GOT3 (cell line): ENCODE measurements at regions not wholly inside any gene's neighbourhood (a gene's known extent, or its start where the extent isn't known, plus 50 kb on each side); places are given as distances from the start of the nearest gene placed in this dataset.

Experiments used
- DNase-seq: peaks from one replicate; lab custom pipeline; 2025; ENCODE audit warnings: mixed read lengths; lab: John Stamatoyannopoulos, UW

DNA sequence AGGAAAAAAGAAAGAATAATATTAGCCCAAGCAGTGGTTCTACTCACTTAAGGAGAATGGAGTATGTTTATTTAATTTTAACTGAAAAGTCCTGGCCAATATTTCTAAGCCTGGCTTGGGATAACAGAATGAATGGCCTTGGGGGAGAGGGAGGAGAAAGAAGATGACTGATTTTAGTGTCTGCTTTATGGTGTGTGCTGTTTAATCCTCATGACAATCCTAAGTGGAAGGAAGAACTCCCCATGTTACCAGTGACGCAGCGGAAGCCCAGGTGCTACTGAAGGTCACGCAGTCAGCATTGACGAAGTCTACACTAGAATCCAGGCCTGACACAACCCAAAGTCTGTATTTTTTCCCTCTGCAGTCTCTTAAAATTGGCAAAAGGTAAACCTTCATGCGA is 50.5 kb downstream of the PALM2AKAP2 start:
- no peak for DNase-seq

- DNase-seq, result no peak
Measured at GRCh38 chr9:109831998-109832658, 52.1 kb downstream of the PALM2AKAP2 start.

DNA sequence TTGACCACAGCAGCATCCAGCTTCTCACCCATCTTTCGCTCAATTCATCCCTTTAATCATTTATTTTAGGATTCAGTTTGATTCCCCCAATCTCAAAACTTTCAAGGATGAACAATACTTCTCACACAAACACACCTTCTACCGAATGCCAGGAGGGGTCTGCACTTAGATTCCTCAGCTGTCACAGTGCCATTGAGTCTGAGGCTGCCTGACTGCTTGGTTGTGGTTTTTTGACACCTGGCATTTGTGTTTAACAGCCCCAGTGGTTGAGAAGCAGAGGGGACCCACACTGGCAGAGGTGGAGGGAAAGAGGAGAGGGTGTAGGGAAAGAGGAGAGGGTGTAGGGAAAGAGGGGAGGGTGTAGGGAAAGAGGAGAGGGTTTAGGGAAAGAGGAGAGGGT is 54.9 kb downstream of the PALM2AKAP2 start:
- no peak for DNase-seq

DNA sequence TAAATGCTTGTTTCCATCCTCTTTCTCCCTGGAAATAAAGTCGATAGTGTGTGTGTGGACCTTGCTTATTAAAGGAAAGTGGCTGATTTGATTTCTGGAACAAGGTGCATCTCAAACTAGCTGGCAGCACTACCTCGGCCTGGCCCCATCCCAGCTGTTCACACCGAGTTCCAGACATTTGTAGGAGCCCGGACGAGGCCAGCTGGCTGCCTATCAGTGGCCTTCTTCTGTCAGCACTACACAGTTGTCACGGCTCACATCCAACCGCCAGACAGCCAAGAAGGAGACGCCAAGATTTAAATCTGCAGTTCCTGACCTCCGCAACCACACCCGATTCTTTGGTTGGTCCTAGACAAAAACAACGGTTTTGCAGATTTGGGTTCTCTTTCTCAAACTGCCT is 63.6 kb downstream of the PALM2AKAP2 start:
- no peak for DNase-seq

DNA sequence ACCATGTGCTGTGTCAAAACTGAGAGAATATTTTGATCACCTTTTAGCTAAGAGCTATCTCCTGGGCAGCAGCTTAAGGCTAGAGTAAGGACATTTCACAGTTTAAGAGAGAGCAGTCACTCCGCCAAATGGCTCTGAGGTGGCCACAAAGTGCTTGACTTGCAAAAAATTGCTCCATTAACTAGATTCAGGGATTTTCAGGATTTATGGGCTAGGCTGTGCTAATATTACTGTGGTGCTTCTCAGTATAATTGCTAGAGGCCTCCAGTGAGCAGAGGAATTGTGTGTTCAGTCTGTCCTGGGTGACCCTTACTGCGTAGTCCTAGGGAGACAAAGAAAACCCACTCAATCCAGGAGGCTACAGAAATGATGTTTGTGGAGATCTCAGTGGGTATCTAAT is 65.2 kb downstream of the PALM2AKAP2 start:
- DNase-seq, result no peak

- no peak for DNase-seq
Measured at GRCh38 chr9:109846776-109847175, 66.8 kb downstream of the PALM2AKAP2 start.

DNA sequence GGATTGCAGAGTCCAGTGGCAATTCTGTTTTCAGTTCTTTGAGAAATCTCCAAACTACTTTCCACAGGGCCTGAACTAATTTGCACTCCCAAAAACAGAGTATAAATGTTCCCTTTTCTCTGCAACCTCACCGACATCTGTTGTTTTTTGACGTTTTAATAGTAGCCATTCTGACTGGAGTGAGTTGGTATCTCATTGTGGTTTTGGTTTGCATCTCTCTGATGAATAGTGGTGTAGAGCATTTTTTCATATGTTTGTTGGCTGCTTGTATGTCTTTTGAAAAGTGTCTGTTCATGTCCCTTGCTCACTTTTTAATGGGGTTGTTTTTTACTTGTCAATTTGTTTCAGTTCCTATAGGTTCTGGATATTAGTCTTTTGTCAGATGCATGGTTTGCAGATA is 72.6 kb downstream of the PALM2AKAP2 start:
- DNase-seq, result no peak

DNA sequence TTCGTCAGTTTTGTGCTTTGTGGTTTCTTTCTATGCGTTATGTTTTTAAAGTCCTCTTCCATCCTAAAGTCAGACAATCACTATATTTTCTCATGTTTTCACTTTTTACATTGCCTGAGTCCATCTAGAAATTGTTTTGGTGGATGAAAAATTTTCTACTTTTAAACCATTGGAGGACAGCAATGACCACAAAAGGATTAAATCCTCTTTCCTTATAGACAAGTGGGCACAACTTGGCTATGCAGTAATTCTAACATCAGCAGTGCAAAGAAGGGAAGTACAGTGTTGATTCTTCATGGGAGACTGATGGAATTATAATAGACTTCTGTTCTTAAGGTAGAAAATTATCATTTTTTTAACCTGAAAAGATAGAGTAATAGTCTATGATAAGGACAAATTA is 75.5 kb downstream of the PALM2AKAP2 start:
- DNase-seq, result no peak

DNA sequence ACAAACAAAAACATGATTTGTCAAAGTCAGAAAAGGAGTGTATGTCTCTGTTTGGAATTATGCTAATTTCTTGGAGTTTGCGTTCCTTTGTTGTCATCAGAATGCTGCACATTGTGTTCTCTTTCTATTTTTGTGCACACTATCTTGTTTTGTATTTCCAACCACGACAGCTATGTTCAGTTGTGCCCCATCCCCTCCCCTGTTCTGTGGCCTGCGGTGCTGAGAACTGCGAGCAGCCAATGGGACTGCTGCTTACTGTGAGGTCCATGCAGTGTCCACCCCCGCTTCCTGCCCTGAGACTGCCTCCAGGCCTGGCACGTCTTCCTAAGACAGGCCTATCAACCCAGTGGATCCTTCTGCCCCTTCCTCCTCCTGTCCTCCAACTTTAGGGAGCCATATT is 76.8 kb downstream of the PALM2AKAP2 start:
- DNase-seq, result no peak

DNA sequence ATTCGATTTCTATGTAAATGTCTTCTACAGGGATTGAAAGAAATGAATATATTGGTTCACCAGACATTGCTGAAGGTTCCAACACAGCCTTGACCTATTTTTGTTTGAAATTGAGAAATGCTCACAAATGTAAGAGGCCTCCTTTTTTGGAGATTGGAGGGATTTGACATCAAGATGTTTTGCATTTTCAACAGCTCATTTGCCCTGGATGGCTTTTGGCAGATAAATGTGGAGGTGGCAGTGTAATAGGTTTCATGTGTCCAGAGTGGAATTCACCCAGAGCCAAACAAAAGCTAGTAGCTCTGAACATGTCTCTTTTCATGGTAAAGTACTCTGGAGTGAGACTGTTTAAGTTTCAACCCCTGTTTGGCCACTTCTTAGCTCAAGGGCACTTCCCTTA is 77.3 kb downstream of the PALM2AKAP2 start:
- DNase-seq, result no peak

DNA sequence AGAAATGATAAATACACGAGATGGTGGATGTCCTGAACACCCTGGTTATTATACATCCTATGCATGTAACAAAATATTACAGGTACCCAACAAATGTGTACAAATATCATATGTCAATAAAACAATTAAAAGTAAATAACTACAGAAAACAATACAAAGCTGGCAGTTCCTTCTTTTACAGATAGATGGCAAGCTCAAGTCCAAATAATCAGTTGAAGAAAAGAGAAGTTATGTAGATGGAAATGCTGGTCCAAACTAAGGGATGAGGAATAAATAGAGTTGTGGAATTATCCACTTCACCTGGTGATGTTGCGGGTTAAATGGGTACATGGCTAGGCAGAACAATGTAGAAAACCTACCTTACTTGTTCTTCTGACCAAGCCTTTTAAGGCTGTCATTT is 79.4 kb downstream of the PALM2AKAP2 start:
- DNase-seq, result no peak

DNA sequence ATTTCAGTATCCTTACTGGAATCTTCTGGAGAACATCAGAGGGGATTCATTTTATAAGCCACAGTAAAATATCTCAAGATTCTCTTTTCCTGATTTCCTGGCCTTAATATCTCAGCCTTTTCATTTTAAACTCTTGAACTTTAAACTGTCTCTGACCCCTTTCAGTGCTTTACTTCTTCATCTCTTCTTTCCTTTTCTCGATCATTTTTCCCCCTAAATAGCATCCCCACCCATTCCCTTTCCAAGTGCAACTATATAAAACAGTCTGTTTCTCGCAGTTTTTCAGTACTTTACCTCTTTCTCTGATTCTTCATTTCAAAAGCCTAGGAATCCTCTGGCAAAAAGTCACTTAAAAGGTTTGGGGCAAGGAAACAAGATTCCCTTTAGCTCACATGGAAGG is 80.5 kb downstream of the PALM2AKAP2 start:
- DNase-seq, result no peak

GRCh38 chr9:109861499-109861898 is 81.5 kb downstream of the PALM2AKAP2 start:
- no peak for DNase-seq

DNA sequence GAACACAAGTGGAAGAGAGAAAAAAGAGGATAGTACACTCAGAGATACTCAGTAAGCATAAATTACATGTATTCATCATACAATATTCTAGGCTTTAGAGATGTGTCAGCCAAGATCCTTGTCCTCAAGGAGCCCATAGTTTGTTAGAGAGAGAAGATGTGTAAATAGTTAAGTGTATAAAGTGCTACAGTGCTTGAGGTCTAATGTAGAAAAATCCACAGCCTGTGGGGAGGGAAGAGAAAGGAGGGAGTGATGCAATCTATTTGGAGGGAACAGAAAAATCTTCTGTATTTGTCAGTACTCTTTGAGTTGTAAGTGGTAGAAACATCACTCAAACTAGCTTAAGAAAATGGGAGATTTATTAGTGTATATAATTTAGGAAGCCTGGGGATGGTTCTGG is 81.9 kb downstream of the PALM2AKAP2 start:
- no peak for DNase-seq

DNA sequence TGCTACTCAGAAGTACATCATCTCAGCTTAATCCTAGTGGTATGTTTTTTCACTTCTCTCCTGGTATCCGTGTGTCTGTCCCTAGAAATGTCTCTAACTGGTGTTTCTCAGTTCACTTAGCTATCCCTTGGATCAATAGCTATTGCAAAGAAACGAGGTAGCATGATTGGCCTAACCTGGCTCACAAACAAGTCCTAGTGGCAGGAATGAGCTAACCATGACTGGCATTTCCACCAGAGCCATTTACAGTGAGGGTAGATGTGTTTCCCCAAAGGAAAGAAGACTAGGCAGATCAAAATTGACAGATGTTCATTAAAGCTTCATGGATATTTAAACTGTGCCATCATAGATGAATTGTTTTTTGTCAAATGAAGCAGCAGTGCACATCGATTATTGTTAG is 82.5 kb downstream of the PALM2AKAP2 start:
- no peak for DNase-seq

GRCh38 chr9:109863961-109864360 is 84.0 kb downstream of the PALM2AKAP2 start:
- no peak for DNase-seq

GRCh38 chr9:109865521-109865920 is 85.5 kb downstream of the PALM2AKAP2 start:
- no peak for DNase-seq

DNA sequence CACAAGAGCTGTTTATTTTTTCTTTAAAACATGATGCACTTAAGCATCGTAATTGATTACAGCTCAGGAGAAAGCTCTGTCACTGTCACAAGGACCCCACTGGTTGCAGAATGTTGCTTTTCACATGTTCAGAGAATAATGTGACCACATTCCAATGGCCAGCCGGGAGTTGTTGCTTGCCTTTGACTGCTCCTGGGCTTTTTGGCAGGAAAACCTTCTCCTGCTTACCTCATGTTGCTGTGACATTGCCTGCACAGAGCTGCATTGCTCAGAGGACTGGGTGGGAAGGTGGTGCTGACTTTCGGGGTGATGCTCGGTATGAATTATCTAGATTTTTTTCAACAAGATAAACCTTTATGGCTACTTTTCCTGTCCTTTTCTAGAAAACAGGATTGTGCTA is 88.2 kb downstream of the PALM2AKAP2 start:
- DNase-seq, result no peak

GRCh38 chr9:109868722-109869121 is 88.7 kb downstream of the PALM2AKAP2 start:
- no peak for DNase-seq

DNA sequence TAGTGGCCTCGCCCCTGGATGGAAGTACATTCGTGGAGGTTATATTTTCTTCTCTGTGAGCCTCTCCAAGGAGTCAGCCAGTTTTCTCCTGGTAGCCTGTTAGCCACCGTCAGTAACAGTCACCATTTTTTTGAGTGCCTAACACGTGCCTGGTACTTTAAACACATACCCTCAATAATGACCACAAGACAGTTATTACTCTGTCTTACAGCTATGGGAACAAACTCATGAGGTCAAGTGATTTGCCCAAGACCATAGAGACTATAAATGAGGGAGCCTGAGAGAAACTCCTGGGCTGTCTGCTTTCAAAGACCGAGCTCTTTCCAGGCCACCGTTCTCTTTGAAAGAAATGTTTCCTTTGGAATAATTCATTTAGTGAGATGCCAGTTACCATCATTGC is 90.4 kb downstream of the PALM2AKAP2 start:
- no peak for DNase-seq

DNA sequence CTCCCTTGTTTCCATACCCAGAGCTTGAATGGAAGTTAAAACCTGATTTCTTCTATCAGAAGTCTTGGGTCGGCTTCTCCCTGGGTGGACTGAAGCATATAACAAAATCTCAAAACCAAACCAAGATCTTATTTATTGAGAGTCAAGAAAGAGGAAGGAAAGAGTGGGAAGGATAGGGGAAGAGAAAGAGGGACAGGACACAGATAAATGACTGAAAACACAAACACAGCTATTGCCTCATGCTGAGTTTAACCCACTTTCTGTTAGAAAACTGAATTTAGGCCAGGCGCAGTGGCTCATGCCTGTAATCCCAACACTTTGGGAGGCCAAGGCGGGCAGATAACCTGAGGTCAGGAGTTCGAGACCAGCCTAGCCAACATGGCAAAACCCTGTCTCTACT is 92.9 kb downstream of the PALM2AKAP2 start:
- no peak for DNase-seq

DNA sequence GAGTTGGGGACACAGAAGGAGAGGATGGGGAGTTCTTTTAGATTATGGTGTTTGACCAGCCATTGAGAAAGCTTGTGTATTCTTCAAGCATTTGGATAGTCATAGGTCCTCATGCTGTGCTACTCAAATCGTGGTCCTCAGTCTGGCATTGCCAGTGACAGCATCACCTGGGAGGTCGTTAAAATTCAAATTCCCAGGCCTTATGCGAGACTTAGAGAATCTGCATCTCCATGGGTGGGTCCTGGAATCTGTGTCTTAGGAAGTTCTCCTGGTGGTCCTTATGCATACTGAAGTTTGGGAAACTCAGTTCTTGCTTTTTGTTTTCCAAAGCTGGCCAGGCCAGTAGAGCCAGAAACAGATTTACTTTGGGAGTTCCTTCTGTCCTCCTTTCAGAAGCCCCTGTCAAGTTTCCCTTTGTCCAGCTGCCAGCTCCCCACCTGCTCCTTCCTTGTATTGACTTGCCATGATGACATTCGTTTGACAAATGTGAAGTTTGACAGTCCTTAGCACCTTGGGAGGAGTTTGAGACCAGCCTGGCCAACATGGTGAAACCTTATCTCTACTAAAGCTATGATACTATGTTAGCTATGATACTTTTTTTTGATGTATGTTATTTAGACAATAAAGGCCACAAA is 95.6 kb downstream of the PALM2AKAP2 start:
- no peak for DNase-seq

DNA sequence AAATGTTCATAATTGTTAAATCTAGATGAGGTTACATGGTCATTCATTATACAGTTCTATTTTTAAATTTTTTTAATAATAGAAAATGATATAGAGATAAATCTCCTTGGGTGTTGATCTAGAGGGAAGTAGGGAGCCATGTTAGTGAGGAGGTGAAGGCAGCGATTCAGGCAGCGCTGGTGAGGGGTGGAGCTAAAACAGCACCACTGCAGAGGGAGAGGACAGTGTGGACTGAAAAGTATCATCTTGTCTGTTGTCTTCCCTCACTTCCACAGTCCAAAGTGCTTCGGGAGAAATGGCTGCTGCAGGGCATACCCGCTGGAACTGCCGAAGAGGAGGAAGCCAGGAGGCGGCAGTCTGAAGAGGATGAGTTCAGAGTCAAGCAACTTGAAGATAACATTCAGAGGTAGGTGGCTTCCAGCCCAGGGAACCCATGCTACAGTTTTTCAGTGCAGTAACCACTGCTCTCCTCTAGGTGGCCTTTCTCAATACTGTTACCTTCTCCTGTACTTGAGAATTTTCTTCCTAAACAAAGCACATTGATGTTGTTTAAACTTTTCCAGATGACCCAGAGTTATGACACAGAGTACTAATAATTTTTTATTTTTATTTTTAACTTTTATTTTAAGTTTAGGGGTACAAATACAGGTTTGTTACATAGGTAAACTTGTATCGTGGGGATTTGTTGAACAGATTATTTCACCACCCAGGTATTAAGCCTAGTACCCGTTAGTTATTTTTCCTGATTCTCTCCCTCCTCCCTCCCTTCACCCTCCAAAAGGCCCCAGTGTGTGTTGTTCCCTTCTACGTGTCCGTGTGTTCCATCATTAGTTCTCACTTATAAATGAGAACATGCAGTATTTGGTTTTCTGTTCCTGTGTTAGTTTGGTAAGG is 100.5 kb downstream of the PALM2AKAP2 start:
- DNase-seq, result no peak
